ENCODE measurements at regions not wholly inside any gene's neighbourhood (a gene's known extent, or its start where the extent isn't known, plus 50 kb on each side); places are given as distances from the start of the nearest gene placed in this dataset.

- Mint-ChIP-seq H3K9me3 (no peaks in the 10 kb centered on the region), H3K4me1 (no peaks in the 10 kb centered on the region), H3K36me3 (ENCODE audit: low read depth) (no peaks in the 10 kb centered on the region), H3K27me3 (no peaks in the 10 kb centered on the region), H3K4me3 (no peak overlapping the region), H3K27ac (no peak overlapping the region)
- TF ChIP-seq, protein P1, sequence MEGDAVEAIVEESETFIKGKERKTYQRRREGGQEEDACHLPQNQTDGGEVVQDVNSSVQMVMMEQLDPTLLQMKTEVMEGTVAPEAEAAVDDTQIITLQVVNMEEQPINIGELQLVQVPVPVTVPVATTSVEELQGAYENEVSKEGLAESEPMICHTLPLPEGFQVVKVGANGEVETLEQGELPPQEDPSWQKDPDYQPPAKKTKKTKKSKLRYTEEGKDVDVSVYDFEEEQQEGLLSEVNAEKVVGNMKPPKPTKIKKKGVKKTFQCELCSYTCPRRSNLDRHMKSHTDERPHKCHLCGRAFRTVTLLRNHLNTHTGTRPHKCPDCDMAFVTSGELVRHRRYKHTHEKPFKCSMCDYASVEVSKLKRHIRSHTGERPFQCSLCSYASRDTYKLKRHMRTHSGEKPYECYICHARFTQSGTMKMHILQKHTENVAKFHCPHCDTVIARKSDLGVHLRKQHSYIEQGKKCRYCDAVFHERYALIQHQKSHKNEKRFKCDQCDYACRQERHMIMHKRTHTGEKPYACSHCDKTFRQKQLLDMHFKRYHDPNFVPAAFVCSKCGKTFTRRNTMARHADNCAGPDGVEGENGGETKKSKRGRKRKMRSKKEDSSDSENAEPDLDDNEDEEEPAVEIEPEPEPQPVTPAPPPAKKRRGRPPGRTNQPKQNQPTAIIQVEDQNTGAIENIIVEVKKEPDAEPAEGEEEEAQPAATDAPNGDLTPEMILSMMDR (IDR thresholded peaks at IDR 0.05) = no peak
- ATAC-seq (ENCODE audit: low read depth) (no peak), DNase-seq (no peak)
- intact Hi-C loops (cut with micrococcal nuclease) = no loop called here
- ChIA-PET CTCF (no interaction called here), POLR2A (no interaction called here)
Observed at GRCh38 chr4:155610143-155610542, 56.5 kb upstream of the GUCY1A1 start.

DNA sequence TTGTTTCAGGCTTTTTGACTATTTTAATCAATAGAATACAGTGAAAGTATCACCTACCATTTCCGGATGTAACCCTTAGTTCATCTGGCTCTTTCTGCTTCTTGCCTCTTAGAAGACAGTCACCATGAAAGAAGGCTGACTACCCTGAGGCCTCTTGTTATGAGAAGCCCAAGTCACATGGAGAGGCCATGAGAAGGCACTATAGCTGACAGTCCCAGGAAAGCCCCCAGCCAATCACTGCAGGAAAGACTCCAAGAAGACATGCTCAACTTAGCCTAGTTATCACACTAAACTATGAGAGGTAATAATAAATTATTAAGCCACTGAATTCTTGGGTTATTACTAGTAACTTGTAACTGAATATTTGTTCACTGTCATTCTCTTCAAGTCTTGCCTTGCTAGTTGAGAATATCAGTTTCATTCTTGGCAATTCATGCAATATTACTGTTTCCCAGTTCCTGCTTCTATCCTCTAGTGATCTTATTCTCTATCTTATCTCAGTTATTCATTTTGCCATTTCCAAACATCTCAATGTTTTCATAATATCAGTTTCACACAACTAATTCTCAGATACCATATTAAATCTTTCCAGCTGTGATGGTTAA is 57.1 kb upstream of the GUCY1A1 start:
- no peaks in the 10 kb centered on the region for H3K27me3 Mint-ChIP-seq
- no peaks in the 10 kb centered on the region for H3K9me3 Mint-ChIP-seq
- intact Hi-C loops (cut with micrococcal nuclease) = no loop called here
- H3K4me3 Mint-ChIP-seq = no peak overlapping the region
- no peak overlapping the region for H3K27ac Mint-ChIP-seq
- ATAC-seq (ENCODE audit: low read depth) (no peak), DNase-seq (no peak)
- ChIA-PET POLR2A (no interaction called here), CTCF (no interaction called here)
- TF ChIP-seq, protein P1 (IDR thresholded peaks at IDR 0.05) = no peak
- H3K36me3 Mint-ChIP-seq (ENCODE audit: low read depth) = no peaks in the 10 kb centered on the region
- H3K4me1 Mint-ChIP-seq = no peaks in the 10 kb centered on the region

DNA sequence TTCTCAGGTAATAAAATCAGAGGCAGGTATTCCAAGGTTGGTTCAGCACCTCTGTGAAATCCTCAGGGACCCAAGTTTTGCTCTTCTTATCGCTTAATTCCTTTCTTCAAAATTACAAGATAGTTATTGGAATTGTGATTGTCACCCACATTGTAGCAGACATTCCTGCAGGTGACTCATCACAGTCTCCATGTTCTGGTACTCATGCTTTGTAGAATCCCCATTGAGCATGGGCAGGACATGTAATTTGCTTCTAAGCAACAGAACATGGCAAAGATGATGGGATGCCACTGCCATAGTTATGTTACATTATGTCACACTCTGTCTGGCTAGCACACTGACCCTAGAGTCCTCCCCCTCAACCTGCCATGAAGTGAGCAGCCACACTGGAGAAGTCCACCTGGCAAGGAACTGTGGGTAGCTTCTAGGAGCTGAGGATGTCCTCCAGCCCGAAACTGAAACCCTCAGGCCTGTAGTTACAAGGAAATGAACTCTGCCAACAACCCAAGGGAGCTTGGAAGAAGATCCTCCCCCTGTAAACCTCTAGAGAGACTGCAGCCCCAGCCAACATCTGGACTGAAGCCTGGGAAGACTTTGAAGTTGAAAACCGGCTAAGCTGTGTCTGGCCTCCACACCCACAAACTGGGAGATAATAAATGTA is 58.3 kb upstream of the GUCY1A1 start:
- Mint-ChIP-seq H3K27ac (no peak overlapping the region), H3K27me3 (no peaks in the 10 kb centered on the region), H3K9me3 (no peaks in the 10 kb centered on the region), H3K4me1 (no peaks in the 10 kb centered on the region), H3K4me3 (no peak overlapping the region), H3K36me3 (ENCODE audit: low read depth) (no peaks in the 10 kb centered on the region)
- ATAC-seq (ENCODE audit: low read depth) (no peak), DNase-seq (no peak)
- intact Hi-C loops (cut with micrococcal nuclease) = no loop called here
- ChIA-PET POLR2A (no interaction called here), CTCF (interaction anchor here (0.6 kb wide), 1 partner anchor 833 kb away, joined by 3 read pairs; no protein-coding TSS in a partner anchor)
- TF ChIP-seq, protein P1 (IDR thresholded peaks at IDR 0.05) = no peak

- POLR2A ChIA-PET = no interaction called here
- no peak overlapping the region for H3K27ac Mint-ChIP-seq
- ATAC-seq (ENCODE audit: low read depth) (no peak), DNase-seq (no peak)
- H3K27me3 Mint-ChIP-seq = no peaks in the 10 kb centered on the region
- intact Hi-C loops (cut with micrococcal nuclease) = no loop called here
- TF ChIP-seq, protein P1 (IDR thresholded peaks at IDR 0.05) = no peak
- H3K9me3 Mint-ChIP-seq = no peaks in the 10 kb centered on the region
- CTCF ChIA-PET = no interaction called here
- H3K4me3 Mint-ChIP-seq = no peak overlapping the region
- no peaks in the 10 kb centered on the region for H3K36me3 Mint-ChIP-seq (ENCODE audit: low read depth)
- no peaks in the 10 kb centered on the region for H3K4me1 Mint-ChIP-seq
Observed at GRCh38 chr4:155607481-155607880, 59.2 kb upstream of the GUCY1A1 start.

DNA sequence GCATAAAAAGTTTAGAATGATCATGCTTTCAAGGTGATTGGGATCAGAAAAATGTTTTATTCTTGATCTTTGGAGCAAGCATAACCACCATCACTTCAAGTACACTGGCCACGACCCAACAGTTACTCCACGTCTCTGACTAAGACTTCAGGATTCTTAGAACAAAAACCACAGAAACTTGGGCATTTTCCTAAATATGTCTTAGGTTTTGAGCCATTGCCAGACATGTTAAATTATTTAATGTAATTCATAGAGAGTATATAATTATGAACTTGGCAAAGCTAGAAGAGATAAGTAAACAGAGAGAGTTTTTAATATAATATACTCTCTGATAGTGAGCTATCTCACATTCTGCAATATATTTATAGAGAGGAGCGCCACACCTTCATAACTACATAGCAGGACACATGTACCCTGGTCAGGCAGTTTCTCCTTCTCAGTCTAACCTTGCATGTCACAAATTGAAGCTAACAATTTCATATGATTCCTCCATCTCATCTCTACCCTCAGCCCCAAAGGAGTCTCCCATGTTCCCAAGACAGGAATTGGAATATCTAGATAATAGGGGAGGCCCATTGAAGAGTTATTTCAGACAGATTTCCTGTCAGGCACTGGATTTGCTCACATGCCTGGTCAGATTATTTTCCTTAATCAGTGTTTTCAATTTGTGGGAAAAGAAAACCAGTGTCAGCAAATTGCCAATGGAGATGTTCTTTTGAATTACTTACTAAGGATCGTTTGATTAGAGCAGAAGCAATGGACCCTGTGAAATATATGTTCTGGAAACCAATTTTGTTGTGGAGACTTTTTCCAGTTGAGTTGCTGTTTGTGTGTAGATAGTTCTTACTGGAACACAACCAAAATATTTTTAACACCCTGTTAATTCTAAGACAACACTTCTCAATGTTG is 61.7 kb upstream of the GUCY1A1 start:
- DNase-seq = no peak
- no peak for ATAC-seq (ENCODE audit: low read depth)
- intact Hi-C loops (cut with micrococcal nuclease) = no loop called here
- TF ChIP-seq, protein P1 (IDR thresholded peaks at IDR 0.05) = no peak
- POLR2A ChIA-PET = no interaction called here
- no peaks in the 10 kb centered on the region for H3K36me3 Mint-ChIP-seq (ENCODE audit: low read depth)
- CTCF ChIA-PET = no interaction called here
- H3K4me3 Mint-ChIP-seq = no peak overlapping the region
- H3K27me3 Mint-ChIP-seq = no peaks in the 10 kb centered on the region
- no peaks in the 10 kb centered on the region for H3K4me1 Mint-ChIP-seq
- no peaks in the 10 kb centered on the region for H3K9me3 Mint-ChIP-seq
- H3K27ac Mint-ChIP-seq = no peak overlapping the region
